PC-9 (cell line): ENCODE measurements at regions not wholly inside any gene's neighbourhood (a gene's known extent, or its start where the extent isn't known, plus 50 kb on each side); places are given as distances from the start of the nearest gene placed in this dataset.

Experiments used
- EZH2 ChIP-seq: fragments of 200-600 bp; sonication (generic); IDR thresholded peaks from 2 replicates; pipeline ENCODE4 v1.8.0; 2017; ENCODE audit warnings: antibody characterized with exemption, low read depth
- TF ChIP-seq, protein P1 (sequence below): fragments of 200-600 bp; sonication (generic); conservative IDR thresholded peaks from 2 replicates; pipeline ENCODE4 v1.6.1; 2017; ENCODE audit warnings: mixed run types, antibody characterized with exemption, mild to moderate bottlenecking, moderate library complexity

DNA sequence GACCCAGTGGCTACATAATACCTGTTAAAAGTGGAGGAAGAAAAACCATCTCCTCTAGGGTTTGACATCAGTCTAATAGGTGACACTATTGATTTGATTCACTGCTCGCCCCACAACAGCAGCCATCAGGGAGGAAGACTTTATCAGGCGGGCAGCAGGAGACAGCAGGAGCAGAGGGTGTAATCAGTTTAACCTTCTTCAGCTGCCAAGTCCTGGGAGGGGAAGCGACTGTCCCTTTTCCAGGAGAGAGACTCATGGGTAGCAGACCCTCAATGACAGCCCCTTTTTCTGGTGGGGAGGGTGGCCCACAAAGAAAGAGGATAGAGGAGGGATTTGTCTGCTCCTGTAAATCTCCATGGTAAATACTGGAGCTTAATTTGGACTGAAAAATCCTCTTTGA, 291.8 kb downstream of the HAPSTR1 start:
- TF ChIP-seq, protein P1, sequence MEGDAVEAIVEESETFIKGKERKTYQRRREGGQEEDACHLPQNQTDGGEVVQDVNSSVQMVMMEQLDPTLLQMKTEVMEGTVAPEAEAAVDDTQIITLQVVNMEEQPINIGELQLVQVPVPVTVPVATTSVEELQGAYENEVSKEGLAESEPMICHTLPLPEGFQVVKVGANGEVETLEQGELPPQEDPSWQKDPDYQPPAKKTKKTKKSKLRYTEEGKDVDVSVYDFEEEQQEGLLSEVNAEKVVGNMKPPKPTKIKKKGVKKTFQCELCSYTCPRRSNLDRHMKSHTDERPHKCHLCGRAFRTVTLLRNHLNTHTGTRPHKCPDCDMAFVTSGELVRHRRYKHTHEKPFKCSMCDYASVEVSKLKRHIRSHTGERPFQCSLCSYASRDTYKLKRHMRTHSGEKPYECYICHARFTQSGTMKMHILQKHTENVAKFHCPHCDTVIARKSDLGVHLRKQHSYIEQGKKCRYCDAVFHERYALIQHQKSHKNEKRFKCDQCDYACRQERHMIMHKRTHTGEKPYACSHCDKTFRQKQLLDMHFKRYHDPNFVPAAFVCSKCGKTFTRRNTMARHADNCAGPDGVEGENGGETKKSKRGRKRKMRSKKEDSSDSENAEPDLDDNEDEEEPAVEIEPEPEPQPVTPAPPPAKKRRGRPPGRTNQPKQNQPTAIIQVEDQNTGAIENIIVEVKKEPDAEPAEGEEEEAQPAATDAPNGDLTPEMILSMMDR, result no peak
- no peak for TF ChIP-seq EZH2
